ENCODE measurements at regions not wholly inside any gene's neighbourhood (a gene's known extent, or its start where the extent isn't known, plus 50 kb on each side); places are given as distances from the start of the nearest gene placed in this dataset.

- FAIRE-seq: no peak
Measured at GRCh38 chr5:24385617-24386016, 259.2 kb downstream of the CDH10 start.

DNA sequence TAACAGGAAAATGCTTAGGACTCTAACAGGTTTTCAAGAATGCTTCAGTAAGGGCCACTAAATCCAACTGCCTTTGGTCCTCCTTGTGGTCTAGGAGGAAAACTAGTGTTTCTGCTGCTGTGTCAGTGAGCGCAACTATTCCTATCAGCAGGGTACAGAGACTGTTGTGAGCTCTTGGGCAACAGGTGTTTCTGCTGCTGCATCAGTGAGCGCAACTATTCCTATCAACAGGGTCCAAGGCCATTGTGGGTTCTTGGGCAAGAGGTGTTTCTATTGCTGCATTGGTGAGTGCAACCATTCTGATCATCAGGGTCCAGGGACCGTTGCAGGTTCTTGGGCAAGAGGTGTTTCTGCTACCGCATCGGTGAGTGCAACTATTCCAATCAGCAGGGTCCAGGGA, 256.3 kb downstream of the CDH10 start:
- no peak for FAIRE-seq

- no peak for FAIRE-seq
Measured at GRCh38 chr5:24389968-24390367, 254.8 kb downstream of the CDH10 start.

GRCh38 chr5:24391816-24392215, 253.0 kb downstream of the CDH10 start:
- no peak for FAIRE-seq

DNA sequence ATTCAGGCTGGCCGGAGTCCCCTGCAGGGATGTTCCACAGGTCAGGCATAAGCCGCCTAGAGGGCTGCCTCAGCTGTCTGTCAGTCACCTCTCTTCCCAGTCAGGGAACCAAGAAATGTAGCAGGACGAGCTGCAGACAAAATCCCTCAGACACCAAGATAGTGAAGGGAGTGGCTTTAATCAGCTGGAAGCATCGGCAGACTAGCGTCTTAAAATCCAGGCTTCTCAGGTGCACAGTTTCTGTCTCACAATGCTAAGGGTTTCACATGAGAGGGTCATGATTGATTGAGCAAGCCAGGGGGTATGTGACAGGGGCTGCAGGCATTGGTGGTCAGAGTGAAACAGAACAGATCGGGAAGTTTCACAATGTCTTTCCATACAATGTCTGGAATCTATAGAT, 247.2 kb downstream of the CDH10 start:
- FAIRE-seq: no peak

DNA sequence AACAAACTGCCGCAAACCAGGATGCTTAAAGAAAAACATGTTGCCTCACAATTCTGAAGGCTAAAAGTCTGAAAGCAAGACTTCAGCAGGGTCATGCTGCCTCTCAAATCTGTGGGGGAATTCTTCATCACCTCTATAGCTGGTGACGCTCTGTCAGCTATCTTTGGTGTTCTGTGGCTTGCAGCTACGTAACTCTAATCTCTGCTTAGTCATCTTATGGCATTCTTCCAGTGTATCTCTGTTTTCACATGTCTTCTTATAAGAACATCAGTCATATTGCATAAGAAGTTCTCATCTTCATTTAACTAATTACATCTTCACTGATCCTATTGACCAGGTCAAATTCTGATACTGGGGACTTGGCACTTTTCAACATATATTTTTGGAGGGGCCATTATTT, 243.0 kb downstream of the CDH10 start:
- FAIRE-seq: no peak

GRCh38 chr5:24407466-24407865, 237.3 kb downstream of the CDH10 start:
- FAIRE-seq: no peak

DNA sequence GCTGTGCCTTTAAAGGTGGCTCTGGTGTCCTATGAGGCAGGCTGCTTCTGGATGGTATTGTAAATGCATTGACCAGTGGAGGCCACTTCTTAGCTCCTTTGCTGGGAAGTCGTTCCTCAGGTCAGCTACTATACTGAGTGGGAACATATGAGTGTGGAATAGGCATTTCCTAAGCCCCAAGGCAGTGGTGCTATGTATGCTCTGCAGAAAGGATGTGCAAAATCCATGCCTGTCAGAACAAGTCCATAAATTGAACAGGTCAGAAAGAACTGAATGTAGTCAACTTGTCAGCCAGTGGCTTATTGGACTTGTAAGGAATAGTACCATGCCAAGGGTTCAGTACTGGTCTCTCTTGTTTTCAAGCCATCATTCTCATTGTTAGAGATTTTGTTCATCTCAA, 216.4 kb downstream of the CDH10 start:
- FAIRE-seq: no peak

DNA sequence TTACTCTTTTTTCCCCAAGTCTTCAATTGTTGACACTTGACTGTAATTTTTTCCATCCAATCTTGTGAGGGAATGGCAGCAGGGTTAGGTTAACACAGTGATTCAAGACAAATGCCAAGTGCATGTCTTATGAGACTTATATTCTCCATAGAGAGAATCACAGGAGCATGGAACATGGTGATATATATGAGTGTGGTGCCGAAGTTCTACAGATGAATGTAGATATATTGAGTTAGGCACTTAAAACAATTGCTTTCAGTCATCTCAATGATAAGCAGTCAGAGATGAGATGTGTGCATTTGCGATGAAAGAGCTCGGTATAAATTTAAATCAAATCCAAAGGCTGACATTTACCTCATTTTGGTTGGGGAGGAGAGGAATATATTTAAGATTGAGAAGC, 211.2 kb downstream of the CDH10 start:
- no peak for FAIRE-seq

All from TTC549 (cell line).